WTC11 (cell line): ENCODE measurements at regions not wholly inside any gene's neighbourhood (a gene's known extent, or its start where the extent isn't known, plus 50 kb on each side); places are given as distances from the start of the nearest gene placed in this dataset.

ENCODE experiments used
- ATAC-seq: fragments of 200-7000 bp; cut with Tn5 transposase; 2 replicates; pipeline ENCODE4 v1.10.0; 2021; ENCODE audit warnings: mild to moderate bottlenecking, moderate library complexity
- CTCF ChIA-PET: fragments of 300-600 bp; sonication (Branson Sonifier 250); formaldehyde crosslinking; loops from one replicate; lab custom pipeline; 2021; ENCODE audit warnings: antibody characterized with exemption; lab: Charles Lee
- POLR2A ChIA-PET: fragments of 350-600 bp; sonication (Branson Sonifier 250); formaldehyde crosslinking; loops from one replicate; lab custom pipeline; 2021; ENCODE audit warnings: antibody characterized with exemption; lab: Charles Lee
- DNase-seq: peaks from one replicate; pipeline ENCODE4 v3.0.0; 2021; ENCODE audit warnings: low spot score
- H3K27ac Mint-ChIP-seq: 2 replicates; pipeline ENCODE4 v1.8.0; 2021; ENCODE audit warnings: mixed read lengths
- H3K27me3 Mint-ChIP-seq: 2 replicates; pipeline ENCODE4 v1.8.0; 2021; ENCODE audit warnings: low read depth, mild to moderate bottlenecking, moderate library complexity, mixed read lengths
- H3K36me3 Mint-ChIP-seq: 2 replicates; pipeline ENCODE4 v1.8.0; 2021; ENCODE audit warnings: mixed read lengths
- H3K4me1 Mint-ChIP-seq: 2 replicates; pipeline ENCODE4 v1.8.0; 2022; ENCODE audit warnings: mixed read lengths
- H3K4me3 Mint-ChIP-seq: 2 replicates; pipeline ENCODE4 v1.8.0; 2021; ENCODE audit warnings: mild to moderate bottlenecking, moderate library complexity, mixed read lengths
- H3K9me3 Mint-ChIP-seq: 2 replicates; pipeline ENCODE4 v1.8.0; 2021; ENCODE audit warnings: mixed read lengths
- AFF4 ChIP-seq: sonication (generic); formaldehyde crosslinking; IDR thresholded peaks from 2 replicates; pipeline ENCODE4 v1.8.1; 2023; ENCODE audit warnings: mild to moderate bottlenecking, missing genetic modification reagents, borderline replicate concordance
- ATF3 ChIP-seq: sonication (generic); formaldehyde crosslinking; conservative IDR thresholded peaks from 2 replicates; pipeline ENCODE4 v1.8.1; 2022; ENCODE audit warnings: mild to moderate bottlenecking, missing genetic modification reagents
- CTCF ChIP-seq: fragments of 200-600 bp; IDR thresholded peaks from 2 replicates; pipeline ENCODE4 v1.8.0; 2022; ENCODE audit warnings: antibody characterized with exemption
- FOXK1 ChIP-seq: sonication (generic); formaldehyde crosslinking; IDR thresholded peaks from 2 replicates; pipeline ENCODE4 v1.8.0; 2022; ENCODE audit warnings: mild to moderate bottlenecking, moderate library complexity, missing genetic modification reagents
- JAZF1 ChIP-seq: fragments of 250-450 bp; sonication (Bioruptor Pico); IDR thresholded peaks from 2 replicates; pipeline ENCODE4 v1.9.0; 2021; ENCODE audit warnings: moderate library complexity, mild to moderate bottlenecking, inconsistent platforms
- NFYB ChIP-seq: sonication (generic); formaldehyde crosslinking; conservative IDR thresholded peaks from 2 replicates; pipeline ENCODE4 v1.8.0; 2022; ENCODE audit warnings: low read depth, missing genetic modification reagents
- NR1H2 ChIP-seq: sonication (generic); formaldehyde crosslinking; IDR thresholded peaks from 2 replicates; pipeline ENCODE4 v1.9.0; 2021; ENCODE audit warnings: mild to moderate bottlenecking, moderate library complexity, missing genetic modification reagents
- STAT6 ChIP-seq: sonication (generic); formaldehyde crosslinking; conservative IDR thresholded peaks from 2 replicates; pipeline ENCODE4 v1.8.1; 2023; ENCODE audit warnings: mild to moderate bottlenecking, low read depth, missing genetic modification reagents, moderate library complexity
- ZNF396 ChIP-seq: fragments of 250-450 bp; sonication (Bioruptor Pico); IDR thresholded peaks from 2 replicates; pipeline ENCODE4 v1.8.0; 2021; ENCODE audit warnings: mild to moderate bottlenecking, moderate library complexity, borderline replicate concordance
- ZNF423 ChIP-seq: fragments of 250-450 bp; sonication (Bioruptor Pico); IDR thresholded peaks from 2 replicates; pipeline ENCODE4 v2.1.2; 2022; ENCODE audit warnings: mild to moderate bottlenecking, moderate library complexity
- TF ChIP-seq, protein P1 (sequence below): sonication (generic); formaldehyde crosslinking; IDR thresholded peaks from 2 replicates; pipeline ENCODE4 v1.8.1; 2023; ENCODE audit warnings: mild to moderate bottlenecking, missing genetic modification reagents, moderate library complexity
- TF ChIP-seq, protein P2 (sequence below): fragments of 250-450 bp; sonication (Bioruptor Pico); conservative IDR thresholded peaks from 2 replicates; pipeline ENCODE4 v1.9.0; 2021; ENCODE audit warnings: mild to moderate bottlenecking

DNA sequence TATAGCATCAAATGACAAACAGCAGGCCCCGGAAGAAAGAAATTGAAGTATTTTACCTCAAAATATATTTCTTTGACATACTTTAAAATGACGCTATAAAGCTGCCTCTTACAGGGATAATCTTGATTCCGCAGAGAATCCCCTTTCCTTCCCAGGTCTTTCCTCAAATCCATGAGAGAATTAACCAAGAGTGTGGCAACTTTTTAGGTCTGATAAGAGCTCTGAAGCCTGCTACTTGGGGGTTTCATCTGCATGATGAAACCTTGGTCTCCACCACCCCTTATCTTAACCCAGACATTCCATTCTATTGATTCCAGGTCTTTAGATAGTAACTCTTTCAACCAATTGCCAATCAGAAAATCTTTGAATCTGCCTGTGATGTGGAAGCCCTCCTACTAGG, 173.8 kb downstream of the CEMIP2 start:
- Mint-ChIP-seq H3K27me3 (no peaks in the 10 kb centered on the region; the same call in 1 of the 2 replicates), H3K36me3 (peaks cover 3% of the 10 kb centered on the region), H3K4me3 (no peak overlapping the region), H3K9me3 (peaks cover 16% of the 10 kb centered on the region), H3K4me1 (peaks cover 3% of the 10 kb centered on the region; the same call in 1 of the 2 replicates), H3K27ac (no peak overlapping the region)
- ChIA-PET CTCF (no interaction called here), POLR2A (no interaction called here)
- no peak for TF ChIP-seq ATF3 (CRISPR knock-in tag)
- TF ChIP-seq AFF4 (CRISPR knock-in tag) = no peak
- TF ChIP-seq, protein P1, sequence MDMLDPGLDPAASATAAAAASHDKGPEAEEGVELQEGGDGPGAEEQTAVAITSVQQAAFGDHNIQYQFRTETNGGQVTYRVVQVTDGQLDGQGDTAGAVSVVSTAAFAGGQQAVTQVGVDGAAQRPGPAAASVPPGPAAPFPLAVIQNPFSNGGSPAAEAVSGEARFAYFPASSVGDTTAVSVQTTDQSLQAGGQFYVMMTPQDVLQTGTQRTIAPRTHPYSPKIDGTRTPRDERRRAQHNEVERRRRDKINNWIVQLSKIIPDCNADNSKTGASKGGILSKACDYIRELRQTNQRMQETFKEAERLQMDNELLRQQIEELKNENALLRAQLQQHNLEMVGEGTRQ (CRISPR knock-in tag) = no peak
- TF ChIP-seq CTCF = no peak
- no peak for TF ChIP-seq ZNF423
- DNase-seq = no peak
- ATAC-seq = no peak

DNA sequence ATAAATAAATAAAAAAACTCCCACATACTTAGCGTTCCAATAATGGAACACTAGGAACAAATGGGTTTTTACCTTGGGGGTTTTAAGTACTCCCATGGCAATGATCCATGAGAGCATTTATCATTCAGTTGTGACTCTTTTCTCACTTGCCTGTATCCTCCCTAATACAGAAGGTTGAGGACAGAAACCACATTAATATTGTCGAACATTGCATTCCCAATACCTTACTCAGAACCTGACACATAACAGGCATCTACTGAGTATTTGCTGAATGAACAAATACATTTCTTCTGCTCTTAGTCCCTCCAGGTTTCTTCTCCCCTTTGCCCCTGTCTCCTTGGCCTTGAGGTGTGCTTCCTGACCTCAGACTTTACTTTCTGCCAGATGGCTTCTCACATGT, 175.9 kb downstream of the CEMIP2 start:
- H3K27me3 Mint-ChIP-seq = no peaks in the 10 kb centered on the region; the same call in 1 of the 2 replicates
- no peak overlapping the region for H3K27ac Mint-ChIP-seq
- H3K4me1 Mint-ChIP-seq = peaks cover 3% of the 10 kb centered on the region; the same call in 1 of the 2 replicates
- H3K4me3 Mint-ChIP-seq = no peak overlapping the region
- no peak for DNase-seq
- peaks cover 3% of the 10 kb centered on the region for H3K36me3 Mint-ChIP-seq
- ChIA-PET POLR2A (interaction anchor here (0.6 kb wide), 1 partner anchor 20 kb away, joined by 3 read pairs; no protein-coding TSS in a partner anchor), CTCF (no interaction called here)
- TF ChIP-seq NR1H2 (CRISPR knock-in tag) (no peak), STAT6 (CRISPR knock-in tag) (no peak), FOXK1 (CRISPR knock-in tag) (no peak), ZNF396 (no peak), NFYB (CRISPR knock-in tag) (no peak), JAZF1 (CRISPR knock-in tag) (no peak)
- TF ChIP-seq, protein P2, sequence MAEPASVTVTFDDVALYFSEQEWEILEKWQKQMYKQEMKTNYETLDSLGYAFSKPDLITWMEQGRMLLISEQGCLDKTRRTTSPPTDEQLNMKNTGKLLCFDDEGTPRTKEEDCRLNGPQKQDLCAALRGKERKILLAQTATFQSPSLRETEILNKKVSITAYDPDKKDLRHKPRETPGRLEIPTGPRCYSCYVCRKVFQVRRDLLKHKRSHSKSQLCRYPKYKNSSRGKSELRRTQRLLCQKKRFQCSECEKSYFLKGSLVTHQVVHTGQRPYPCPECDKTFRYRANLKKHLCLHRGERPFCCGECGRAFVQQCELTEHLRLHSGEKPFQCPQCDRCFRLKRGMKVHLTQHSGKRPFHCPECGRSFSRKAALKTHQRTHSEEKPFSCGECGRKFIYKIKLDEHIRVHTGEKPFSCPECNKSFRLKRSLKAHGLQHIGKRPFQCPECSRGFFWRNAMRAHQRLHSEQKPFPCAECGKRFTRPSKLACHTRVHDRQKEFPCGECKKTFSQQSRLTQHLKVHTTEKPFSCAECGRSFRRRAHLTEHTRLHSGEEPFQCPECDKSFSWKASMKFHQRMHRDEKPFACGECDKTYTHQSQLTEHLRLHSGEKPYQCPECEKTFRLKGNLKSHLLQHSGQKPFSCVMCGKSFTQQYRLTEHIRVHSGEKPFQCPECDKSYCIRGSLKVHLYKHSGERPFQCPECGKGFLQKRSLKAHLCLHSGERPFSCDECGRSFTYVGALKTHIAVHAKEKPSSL (CRISPR knock-in tag) = no peak
- H3K9me3 Mint-ChIP-seq = peaks cover 18% of the 10 kb centered on the region
- ATAC-seq = no peak
